Thoracic aorta (tissue), 2 donors: ENCODE measurements at regions not wholly inside any gene's neighbourhood (a gene's known extent, or its start where the extent isn't known, plus 50 kb on each side); places are given as distances from the start of the nearest gene placed in this dataset.
"Not testable (repeated sequence)": the region's sequence is repeated elsewhere in the genome, so short reads cannot be mapped to it uniquely, and the experiment has no call there.

ENCODE experiments used
- ATAC-seq: fragments of 150-250 bp; one replicate; pipeline ENCODE4 v1.8.0; 2017; ENCODE audit warnings: low read depth; ENCODE audit not compliant: insufficient number of reproducible peaks, low FRiP score
- DNase-seq: peaks from one replicate; pipeline ENCODE4 v3.0.0-alpha.2; 2020; ENCODE audit warnings: low spot score
- H3K27ac ChIP-seq, 2 donors: fragments of 200-600 bp; sonication (generic); 1 replicate in 1 of 2; 2 replicates in 1 of 2; pipeline ENCODE4 v1.5.1; 2016; ENCODE audit warnings: mild to moderate bottlenecking in 2 of 2, moderate library complexity in 2 of 2
- H3K27me3 ChIP-seq: fragments of 200-600 bp; sonication (generic); replicated peaks from 2 replicates; pipeline ENCODE4 v1.6.0; 2016; ENCODE audit warnings: mild to moderate bottlenecking; ENCODE audit not compliant: insufficient read depth
- H3K36me3 ChIP-seq: fragments of 200-600 bp; sonication (generic); one replicate; pipeline ENCODE4 v1.5.1; 2016
- H3K4me1 ChIP-seq, 2 donors: fragments of 200-600 bp; sonication (generic); 1 replicate in 1 of 2; 2 replicates in 1 of 2; pipeline versions ENCODE4 v1.5.1 to v1.6.0; 2016; ENCODE audit warnings: low read depth in 2 of 2, mild to moderate bottlenecking in 1 of 2; ENCODE audit not compliant: control insufficient read depth in 1 of 2
- H3K4me3 ChIP-seq: fragments of 200-600 bp; sonication (generic); 2 replicates; pipeline ENCODE4 v1.5.1; 2016; ENCODE audit warnings: mild to moderate bottlenecking
- H3K9me3 ChIP-seq: fragments of 200-600 bp; sonication (generic); 2 replicates; pipeline ENCODE4 v1.5.1; 2016
- TF ChIP-seq, protein P1 (sequence below): fragments of 200-600 bp; sonication (generic); IDR thresholded peaks from one replicate; pipeline ENCODE4 v1.5.1; 2019; ENCODE audit warnings: antibody characterized with exemption

DNA sequence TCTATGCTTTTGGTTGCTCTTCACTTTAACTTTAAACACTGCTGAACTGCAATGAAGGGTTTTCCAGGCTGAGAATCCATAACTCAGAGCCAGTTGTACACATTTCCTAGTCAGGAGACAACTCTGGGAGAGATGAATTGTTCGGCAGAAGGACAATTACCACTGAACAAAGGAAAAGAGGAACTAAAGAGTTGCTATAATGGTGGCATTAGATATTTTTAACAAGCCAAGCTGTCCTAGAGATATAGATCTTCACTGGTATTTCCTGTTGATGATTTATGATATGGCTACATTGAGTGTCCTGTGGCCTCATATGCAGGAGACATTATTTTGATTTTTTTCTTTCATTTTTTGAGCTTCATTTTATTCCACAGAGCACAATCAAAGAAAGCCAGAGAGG, 219.1 kb upstream of the PCSK5 start:
- no peak overlapping the region for H3K27ac ChIP-seq
- ATAC-seq = no peak
- TF ChIP-seq, protein P1, sequence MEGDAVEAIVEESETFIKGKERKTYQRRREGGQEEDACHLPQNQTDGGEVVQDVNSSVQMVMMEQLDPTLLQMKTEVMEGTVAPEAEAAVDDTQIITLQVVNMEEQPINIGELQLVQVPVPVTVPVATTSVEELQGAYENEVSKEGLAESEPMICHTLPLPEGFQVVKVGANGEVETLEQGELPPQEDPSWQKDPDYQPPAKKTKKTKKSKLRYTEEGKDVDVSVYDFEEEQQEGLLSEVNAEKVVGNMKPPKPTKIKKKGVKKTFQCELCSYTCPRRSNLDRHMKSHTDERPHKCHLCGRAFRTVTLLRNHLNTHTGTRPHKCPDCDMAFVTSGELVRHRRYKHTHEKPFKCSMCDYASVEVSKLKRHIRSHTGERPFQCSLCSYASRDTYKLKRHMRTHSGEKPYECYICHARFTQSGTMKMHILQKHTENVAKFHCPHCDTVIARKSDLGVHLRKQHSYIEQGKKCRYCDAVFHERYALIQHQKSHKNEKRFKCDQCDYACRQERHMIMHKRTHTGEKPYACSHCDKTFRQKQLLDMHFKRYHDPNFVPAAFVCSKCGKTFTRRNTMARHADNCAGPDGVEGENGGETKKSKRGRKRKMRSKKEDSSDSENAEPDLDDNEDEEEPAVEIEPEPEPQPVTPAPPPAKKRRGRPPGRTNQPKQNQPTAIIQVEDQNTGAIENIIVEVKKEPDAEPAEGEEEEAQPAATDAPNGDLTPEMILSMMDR = no peak
- H3K4me3 ChIP-seq = no peak overlapping the region
- no peaks in the 10 kb centered on the region for H3K27me3 ChIP-seq
- no peak for DNase-seq
- H3K4me1 ChIP-seq = peaks cover 4% of the 10 kb centered on the region in 2 donors
- no peaks in the 10 kb centered on the region for H3K36me3 ChIP-seq
- peaks cover 7% of the 10 kb centered on the region for H3K9me3 ChIP-seq

DNA sequence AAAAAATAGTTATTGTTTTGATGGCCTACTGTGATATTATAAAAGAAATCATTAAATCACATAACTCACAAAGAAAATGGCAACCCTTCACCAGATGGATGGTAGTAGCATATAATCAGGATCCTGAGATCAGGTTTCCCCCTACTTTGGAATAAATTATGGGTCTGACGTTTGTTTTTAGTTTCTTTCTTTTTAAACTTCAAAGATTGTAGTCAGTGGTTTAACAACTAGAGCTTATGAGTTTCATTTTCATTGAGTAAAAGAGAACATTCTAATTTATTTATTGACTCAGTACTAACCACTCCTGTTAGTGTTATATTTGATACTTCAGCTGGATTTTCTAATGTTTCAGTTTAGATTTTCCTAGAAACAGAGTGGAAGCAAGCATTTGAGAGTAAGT, 218.0 kb upstream of the PCSK5 start:
- Histone ChIP-seq H3K9me3 (peaks cover 7% of the 10 kb centered on the region), H3K4me3 (no peak overlapping the region), H3K36me3 (no peaks in the 10 kb centered on the region), H3K27ac (no peak overlapping the region), H3K4me1 (peaks cover 4% of the 10 kb centered on the region in 2 donors), H3K27me3 (no peaks in the 10 kb centered on the region)
- ATAC-seq (no peak), DNase-seq (no peak)
- TF ChIP-seq, protein P1 = no peak

DNA sequence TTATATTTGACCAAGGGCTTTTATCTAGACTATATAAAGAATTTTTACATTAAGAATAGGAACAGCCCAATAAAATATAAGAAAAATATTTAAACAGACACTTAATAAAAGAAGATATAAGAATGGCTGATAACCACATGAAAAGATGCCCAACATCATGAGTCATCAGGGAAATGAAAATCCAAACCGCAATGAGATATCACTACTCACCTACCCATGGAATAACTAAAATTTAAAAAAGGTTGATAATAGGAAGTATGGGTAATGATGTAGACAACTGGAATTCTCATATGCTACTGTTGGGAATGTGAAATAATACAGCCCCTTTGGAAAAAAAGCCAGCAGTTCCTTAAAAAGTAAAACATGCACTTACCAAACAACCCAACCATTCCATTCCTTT, 206.9 kb upstream of the PCSK5 start:
- TF ChIP-seq, protein P1 = no peak
- Histone ChIP-seq H3K4me1 (no peaks in the 10 kb centered on the region), H3K27me3 (no peaks in the 10 kb centered on the region), H3K9me3 (no peaks in the 10 kb centered on the region), H3K4me3 (no peak overlapping the region), H3K36me3 (no peaks in the 10 kb centered on the region), H3K27ac (no peak overlapping the region)
- ATAC-seq (no peak), DNase-seq (no peak)

GRCh38 chr9:75685062-75685461, 205.4 kb upstream of the PCSK5 start:
- H3K27me3 ChIP-seq = no peaks in the 10 kb centered on the region
- H3K36me3 ChIP-seq = no peaks in the 10 kb centered on the region
- no peak for DNase-seq
- no peak overlapping the region for H3K27ac ChIP-seq
- no peaks in the 10 kb centered on the region for H3K4me1 ChIP-seq
- no peak overlapping the region for H3K4me3 ChIP-seq
- H3K9me3 ChIP-seq = no peaks in the 10 kb centered on the region
- ATAC-seq = no peak
- TF ChIP-seq, protein P1 = no peak

- H3K4me1 ChIP-seq = no peaks in the 10 kb centered on the region
- DNase-seq = no peak
- H3K9me3 ChIP-seq = no peaks in the 10 kb centered on the region
- no peaks in the 10 kb centered on the region for H3K36me3 ChIP-seq
- ATAC-seq = no peak
- TF ChIP-seq, protein P1 = no peak
- no peak overlapping the region for H3K4me3 ChIP-seq
- no peaks in the 10 kb centered on the region for H3K27me3 ChIP-seq
- H3K27ac ChIP-seq = no peak overlapping the region
These were observed 203.0 kb upstream of the PCSK5 start for GRCh38 chr9:75687359-75687953.

- ATAC-seq, DNase-seq, H3K27me3 ChIP-seq, H3K4me1 ChIP-seq, H3K4me3 ChIP-seq, H3K36me3 ChIP-seq, H3K9me3 ChIP-seq, H3K27ac ChIP-seq: not testable (repeated sequence)
These were observed 199.9 kb upstream of the PCSK5 start for GRCh38 chr9:75690551-75690950.
